H4 (cell line): ENCODE measurements at regions not wholly inside any gene's neighbourhood (a gene's known extent, or its start where the extent isn't known, plus 50 kb on each side); places are given as distances from the start of the nearest gene placed in this dataset.
"Not testable (repeated sequence)": the region's sequence is repeated elsewhere in the genome, so short reads cannot be mapped to it uniquely, and the experiment has no call there.

Experiments
- DNase-seq: peaks from one replicate; pipeline ENCODE4 v3.0.0-alpha.2; 2015; ENCODE audit warnings: low spot score

GRCh38 chr6:166806217-166806838 lies 150.0 kb downstream of the RNASET2 start:
- no peak for DNase-seq

DNA sequence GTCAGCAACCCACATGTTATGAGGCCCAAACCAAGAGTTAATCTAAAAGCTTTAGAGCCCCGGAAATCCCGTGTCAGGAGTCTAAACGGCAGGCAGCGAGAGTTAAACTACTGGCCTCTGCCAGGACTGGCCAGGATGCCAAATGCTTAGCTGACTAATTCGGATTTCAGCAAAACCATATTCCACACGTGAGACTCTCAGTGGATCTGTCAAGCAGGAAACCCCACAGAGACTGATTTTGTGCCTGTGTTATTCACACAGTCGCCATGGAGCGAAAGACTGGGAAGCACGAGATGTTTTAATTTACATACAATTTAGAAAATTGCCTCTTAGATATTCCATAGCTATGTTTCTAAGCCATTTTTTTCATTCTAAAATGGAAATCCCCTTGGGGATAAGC lies 152.9 kb downstream of the RNASET2 start:
- DNase-seq = no peak

- DNase-seq = no peak
Observed at GRCh38 chr6:166802401-166802800, 153.9 kb downstream of the RNASET2 start.

DNA sequence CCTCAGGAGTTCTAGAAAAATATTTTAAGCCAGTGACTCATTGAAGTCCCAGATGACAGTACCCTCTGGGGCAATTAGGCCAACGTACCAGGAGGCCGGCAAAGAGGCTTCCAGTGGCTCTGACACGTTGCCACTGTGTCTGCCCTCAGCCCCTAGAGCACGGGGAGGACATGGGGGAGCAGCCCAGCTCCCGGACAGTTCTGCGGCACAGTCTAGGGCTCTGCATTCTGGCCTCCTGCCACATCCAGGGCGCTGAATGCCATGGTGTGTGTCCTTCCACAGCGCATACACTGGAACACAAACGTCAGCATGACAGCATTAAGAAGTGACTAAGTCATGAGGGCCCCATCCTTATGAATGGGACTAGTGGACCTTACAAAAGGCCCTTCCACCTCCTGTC lies 156.2 kb downstream of the RNASET2 start:
- DNase-seq = no peak

- DNase-seq = no peak
Observed at GRCh38 chr6:166798652-166799051, 157.7 kb downstream of the RNASET2 start.

- no peak for DNase-seq
Observed at GRCh38 chr6:166796610-166797009, 159.7 kb downstream of the RNASET2 start.

- no peak for DNase-seq
Observed at GRCh38 chr6:166795879-166796278, 160.5 kb downstream of the RNASET2 start.

- not testable (repeated sequence) for DNase-seq
Observed at GRCh38 chr6:166790808-166791207, 163.8 kb upstream of the RPS6KA2 start.

- not testable (repeated sequence) for DNase-seq
Observed at GRCh38 chr6:166788846-166789529, 161.9 kb upstream of the RPS6KA2 start.

DNA sequence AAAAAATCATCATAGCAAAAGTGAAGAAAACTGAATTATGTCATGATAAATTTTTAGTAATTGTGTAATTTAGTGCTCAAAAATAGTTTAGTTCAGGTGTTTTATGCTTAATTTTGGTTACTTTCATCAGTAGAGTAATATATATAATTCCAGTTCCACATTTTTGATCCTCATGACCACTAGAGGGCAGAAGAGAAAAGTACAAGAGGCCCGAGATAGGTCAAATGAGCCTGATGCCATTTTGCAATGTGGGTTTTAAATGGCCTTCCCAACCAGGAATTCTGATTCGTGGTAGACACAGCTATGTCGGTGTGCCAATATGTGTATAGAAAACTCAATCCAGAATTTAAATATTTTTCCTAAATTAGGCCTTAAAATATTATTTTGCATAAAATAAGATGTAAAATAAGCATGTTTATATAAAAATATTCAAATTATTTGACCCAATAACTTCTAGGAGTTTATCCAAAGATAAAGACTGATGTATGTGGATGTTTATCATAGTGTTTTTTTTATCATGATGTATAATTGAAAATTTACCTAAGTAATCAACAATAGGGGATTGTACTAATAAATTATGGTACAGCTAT lies 159.7 kb upstream of the RPS6KA2 start:
- peak; percentile 44 for DNase-seq

DNA sequence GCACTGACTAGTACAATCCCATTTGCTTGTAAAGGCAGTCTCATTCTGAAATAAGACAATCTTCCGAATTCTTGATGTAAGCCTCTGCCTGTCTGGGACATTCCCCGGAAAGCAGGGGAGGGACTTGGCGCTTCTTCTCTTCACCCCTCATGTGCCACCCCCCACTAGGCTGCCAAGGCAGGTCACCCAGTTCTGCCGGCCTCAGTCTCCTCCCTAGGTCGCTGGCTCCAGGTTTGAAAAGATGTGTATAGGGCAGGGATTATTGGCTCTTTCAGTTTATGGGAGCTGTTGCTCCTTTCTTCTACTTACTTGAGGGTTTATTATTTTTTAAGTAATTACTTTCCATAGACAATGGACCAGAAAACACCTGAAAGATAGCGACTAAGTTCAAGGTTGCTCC lies 158.1 kb upstream of the RPS6KA2 start:
- no peak for DNase-seq

DNA sequence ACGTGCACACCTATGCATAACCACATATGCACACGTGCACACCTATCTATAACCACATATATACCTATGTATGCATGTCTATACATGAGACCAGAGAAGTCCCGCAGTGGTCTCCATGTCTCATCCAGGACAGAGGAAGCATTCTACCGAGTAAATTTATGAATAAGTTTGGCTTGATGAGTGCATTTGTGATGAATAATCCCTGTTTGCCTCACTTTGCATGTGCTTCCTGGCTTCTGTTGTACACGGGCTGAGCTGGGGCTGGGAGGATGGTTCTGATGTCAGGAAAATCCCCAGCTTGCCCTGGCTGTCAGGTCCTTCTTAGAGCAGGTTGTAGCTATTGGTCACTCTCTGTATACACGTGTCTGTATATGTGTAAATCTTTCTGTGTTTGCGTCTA lies 157.6 kb upstream of the RPS6KA2 start:
- DNase-seq = no peak

GRCh38 chr6:166782520-166782919 lies 155.5 kb upstream of the RPS6KA2 start:
- DNase-seq = no peak

GRCh38 chr6:166781331-166781730 lies 154.3 kb upstream of the RPS6KA2 start:
- no peak for DNase-seq

DNA sequence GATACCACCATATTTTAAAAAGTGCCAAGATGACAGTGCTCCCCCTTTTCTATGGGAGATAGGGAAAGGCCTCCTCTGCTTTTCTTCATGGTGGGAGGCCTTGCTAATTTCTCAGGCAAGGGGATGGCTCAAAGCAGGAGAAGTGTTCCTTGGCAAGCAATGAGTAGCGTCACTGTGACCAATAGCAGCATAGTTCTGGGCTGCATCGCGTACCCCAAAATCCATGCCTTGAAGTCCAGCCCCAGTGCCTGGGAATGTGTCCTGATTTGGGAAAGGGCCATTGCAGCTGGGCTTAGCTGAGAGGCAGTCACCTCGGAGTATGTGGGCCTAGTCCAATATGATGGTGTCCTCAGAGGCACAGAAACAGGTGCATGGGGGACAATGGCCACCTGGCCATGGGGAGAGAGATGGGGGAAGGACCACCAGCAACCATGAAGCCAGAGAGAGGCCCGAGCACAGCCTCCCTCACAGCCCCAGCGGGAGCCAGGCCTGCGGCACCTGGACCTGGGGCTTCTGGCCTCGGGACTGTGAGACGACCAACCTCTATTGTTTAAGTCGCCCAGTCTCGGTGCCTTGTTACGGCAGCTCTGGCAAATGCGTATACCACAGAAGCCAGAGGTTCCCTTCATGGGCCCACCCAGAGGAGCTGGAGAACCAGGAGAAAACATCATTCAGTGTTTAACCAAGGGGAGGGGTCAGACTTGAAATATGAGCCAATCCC lies 153.1 kb upstream of the RPS6KA2 start:
- no peak for DNase-seq

DNA sequence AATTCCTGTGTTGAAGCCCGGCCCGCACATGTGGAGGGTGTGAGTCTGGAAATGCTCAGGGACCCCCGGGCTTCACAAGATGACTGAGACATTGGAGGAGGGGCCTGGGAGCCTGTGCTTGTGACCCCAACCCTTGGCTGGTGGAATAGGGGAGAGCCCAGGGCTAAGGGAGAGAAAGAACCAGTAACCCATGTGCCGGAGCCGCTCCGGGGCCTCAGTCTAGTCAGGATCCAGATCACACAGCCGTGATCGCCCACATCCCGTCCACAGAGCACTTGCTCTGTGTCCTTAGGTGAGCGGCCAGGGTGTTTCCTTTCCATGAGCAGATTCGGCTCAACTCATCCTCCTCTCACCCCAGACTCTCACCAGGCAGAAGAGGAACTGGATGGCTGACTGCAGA lies 152.3 kb upstream of the RPS6KA2 start:
- no peak for DNase-seq

DNA sequence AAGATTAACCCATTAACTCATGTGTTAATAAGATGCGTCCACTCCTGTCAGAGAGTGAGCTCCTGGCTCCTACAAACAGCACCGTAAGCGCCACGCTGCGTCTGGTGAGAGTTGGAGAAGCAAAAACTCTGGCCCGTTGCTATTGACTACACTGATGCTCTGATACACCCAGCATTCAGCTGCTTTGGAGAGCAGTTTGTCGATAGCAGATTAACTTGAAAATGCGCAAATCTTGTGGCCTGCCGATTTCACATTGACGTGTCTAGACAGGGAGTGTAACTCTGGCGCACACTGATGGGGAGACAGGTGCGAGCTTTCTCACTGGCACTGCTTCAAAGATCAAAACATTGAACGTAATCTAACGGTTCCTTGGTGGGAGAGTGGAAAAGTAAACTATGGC lies 151.7 kb upstream of the RPS6KA2 start:
- no peak for DNase-seq

GRCh38 chr6:166778046-166778445 lies 151.0 kb upstream of the RPS6KA2 start:
- DNase-seq = no peak

- no peak for DNase-seq
Observed at GRCh38 chr6:166777096-166777630, 150.1 kb upstream of the RPS6KA2 start.

DNA sequence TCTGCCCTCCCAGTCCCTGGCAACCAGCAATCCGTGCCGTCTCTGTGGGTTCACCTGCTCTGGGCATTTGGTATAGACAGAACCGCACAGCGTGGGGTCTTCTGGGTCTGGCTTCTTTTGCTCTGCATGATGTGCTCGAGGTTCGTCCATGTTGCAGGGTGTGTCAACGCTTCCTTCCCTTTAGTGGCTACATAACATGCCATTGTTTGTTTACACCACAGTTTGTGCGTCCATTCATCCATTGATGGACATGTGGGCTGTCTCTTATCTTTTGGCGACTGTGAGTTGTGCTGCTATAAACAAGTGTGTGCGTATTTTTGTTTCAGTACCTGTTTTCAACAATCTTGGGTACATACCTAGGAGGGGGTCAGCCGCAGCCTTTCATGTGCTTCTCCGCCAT lies 149.5 kb upstream of the RPS6KA2 start:
- no peak for DNase-seq

DNA sequence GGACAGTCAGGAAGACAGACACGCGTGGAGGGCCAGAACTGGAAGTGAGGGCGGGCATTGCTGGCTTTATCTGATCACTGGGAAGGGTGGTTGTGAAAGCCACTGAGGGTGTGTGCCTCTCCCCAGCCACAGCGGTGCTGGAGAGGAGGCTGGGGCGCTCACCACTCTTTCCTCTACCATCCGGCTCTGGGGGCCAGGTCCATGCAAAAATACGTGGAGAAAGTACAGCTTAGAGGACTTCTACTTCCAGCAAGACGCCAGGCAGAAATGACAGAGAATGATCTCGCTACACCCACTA lies 148.8 kb upstream of the RPS6KA2 start:
- no peak for DNase-seq

DNA sequence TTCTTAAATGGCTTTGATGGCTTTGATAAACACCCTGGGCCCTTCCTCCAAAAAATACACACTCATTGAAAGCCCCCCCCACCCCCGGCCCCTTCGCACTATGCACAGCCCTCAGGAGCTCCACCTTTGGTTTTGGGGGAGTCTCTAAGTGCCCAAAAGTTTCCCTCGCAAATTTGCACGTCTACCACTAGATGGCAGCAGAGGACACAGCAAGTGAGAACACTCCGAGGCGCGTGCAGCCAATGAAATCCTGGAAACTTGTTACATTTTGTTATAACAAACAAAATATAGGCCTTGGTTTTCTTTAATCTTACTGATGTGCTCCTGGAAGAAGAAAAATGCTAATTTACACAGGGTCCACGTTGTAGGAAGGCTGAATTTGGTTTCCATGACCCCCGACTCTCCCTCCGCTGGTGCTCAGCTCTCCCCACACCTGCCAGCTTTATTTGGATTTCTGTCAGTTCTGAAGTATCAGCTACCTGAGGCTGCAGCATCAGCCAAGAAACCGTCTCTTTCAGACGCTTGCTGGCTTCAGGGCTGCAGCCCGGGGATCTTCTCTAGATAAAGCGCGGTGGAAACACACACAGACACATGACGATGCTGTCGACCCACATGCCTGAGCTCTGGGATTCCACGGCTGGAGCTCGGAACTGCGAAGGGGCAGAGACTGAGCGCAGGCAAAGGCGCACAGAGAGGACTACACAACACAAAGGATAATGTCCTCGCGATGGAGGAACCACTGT lies 148.3 kb upstream of the RPS6KA2 start:
- DNase-seq = peak; percentile 48
